ENCODE measurements at regions not wholly inside any gene's neighbourhood (a gene's known extent, or its start where the extent isn't known, plus 50 kb on each side); places are given as distances from the start of the nearest gene placed in this dataset.

DNA sequence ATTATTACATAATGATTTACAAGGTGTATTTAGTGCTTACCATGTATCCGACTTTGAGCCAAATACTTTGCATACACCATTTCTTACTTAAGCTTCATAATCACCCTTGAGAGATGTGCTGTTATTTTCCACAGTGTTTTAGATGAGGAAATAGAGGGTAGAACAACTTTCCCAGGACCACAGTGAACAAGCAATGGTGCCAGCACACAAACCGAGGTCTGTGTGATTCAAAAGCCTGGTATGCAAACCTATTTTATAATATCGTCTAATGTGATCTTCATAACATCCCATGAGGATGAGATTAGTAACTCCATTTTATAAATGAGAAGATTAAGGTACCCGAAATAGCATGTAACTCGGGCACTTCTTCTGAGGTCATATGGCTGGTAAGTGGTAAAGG is 294.7 kb downstream of the NSG2 start:
- peaks cover 14% of the 10 kb centered on the region for H3K27me3 Mint-ChIP-seq (ENCODE audit: low read depth)
- no peak overlapping the region for H3K4me3 Mint-ChIP-seq
- no peaks in the 10 kb centered on the region for H3K4me1 Mint-ChIP-seq (ENCODE audit: low read depth)
- no peak for DNase-seq (ENCODE audit: low spot score)
- no peaks in the 10 kb centered on the region for H3K36me3 Mint-ChIP-seq (ENCODE audit: low read depth)
- no peak overlapping the region for H3K27ac Mint-ChIP-seq
- H3K9me3 Mint-ChIP-seq, result no peaks in the 10 kb centered on the region

- no peak overlapping the region for H3K27ac Mint-ChIP-seq
- DNase-seq (ENCODE audit: low spot score), result no peak
- H3K9me3 Mint-ChIP-seq, result no peaks in the 10 kb centered on the region
Measured at GRCh38 chr5:174342696-174343095, 297.2 kb downstream of the NSG2 start.

DNA sequence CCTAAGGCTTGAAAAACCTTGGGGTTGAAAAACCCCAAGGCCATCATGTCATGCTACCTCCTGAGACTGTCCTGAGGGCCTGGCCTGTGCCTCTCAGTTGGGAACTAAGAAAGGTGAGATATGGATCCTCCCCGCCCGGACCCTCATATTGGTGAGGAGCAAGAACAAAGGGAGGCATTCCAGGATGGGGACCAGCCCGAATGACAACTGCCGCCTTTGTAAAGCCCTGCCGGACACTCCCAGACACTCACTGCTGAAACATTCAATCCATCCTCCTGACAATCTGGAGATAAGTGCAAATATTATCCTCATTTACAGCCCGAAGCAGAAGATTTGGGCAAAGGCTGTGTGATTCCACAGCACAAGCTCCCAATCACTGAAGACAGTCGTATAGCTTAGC is 298.3 kb downstream of the NSG2 start:
- no peaks in the 10 kb centered on the region for H3K4me1 Mint-ChIP-seq (ENCODE audit: low read depth)
- no peaks in the 10 kb centered on the region for H3K36me3 Mint-ChIP-seq (ENCODE audit: low read depth)
- no peaks in the 10 kb centered on the region for H3K27me3 Mint-ChIP-seq (ENCODE audit: low read depth)
- DNase-seq (ENCODE audit: low spot score), result no peak
- no peaks in the 10 kb centered on the region for H3K9me3 Mint-ChIP-seq
- H3K4me3 Mint-ChIP-seq, result no peak overlapping the region
- no peak overlapping the region for H3K27ac Mint-ChIP-seq

More at GRCh38 chr5:174342696-174343095, 297.2 kb downstream of the NSG2 start:
- Mint-ChIP-seq H3K4me1 (ENCODE audit: low read depth) (no peaks in the 10 kb centered on the region), H3K36me3 (ENCODE audit: low read depth) (no peaks in the 10 kb centered on the region), H3K27me3 (ENCODE audit: low read depth) (peaks cover 8% of the 10 kb centered on the region), H3K4me3 (no peak overlapping the region)

DNA sequence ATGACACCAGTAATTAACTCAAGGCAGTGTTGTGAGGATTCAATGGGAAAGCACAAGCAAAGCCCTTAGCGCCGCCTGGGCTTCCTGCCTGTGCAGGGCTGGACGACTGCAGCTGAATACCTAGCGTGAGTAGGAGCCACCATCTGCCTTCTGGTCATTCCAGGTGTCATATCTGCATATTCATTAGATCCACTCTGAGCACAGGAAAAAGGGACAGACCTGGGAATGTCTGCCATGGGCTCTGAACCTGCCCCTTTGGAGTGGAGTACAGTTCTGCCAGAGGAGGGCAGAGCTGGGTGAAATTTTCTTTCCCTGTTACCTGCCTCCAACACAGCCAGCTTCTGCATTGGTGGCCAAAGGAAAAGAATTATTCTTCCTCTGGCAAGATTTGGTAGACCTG is 298.8 kb downstream of the NSG2 start:
- no peak overlapping the region for H3K4me3 Mint-ChIP-seq
- H3K36me3 Mint-ChIP-seq (ENCODE audit: low read depth), result no peaks in the 10 kb centered on the region
- DNase-seq (ENCODE audit: low spot score), result no peak
- no peaks in the 10 kb centered on the region for H3K27me3 Mint-ChIP-seq (ENCODE audit: low read depth)
- no peaks in the 10 kb centered on the region for H3K9me3 Mint-ChIP-seq
- H3K4me1 Mint-ChIP-seq (ENCODE audit: low read depth), result no peaks in the 10 kb centered on the region
- H3K27ac Mint-ChIP-seq, result no peak overlapping the region

- H3K4me3 Mint-ChIP-seq, result no peak overlapping the region
- no peaks in the 10 kb centered on the region for H3K4me1 Mint-ChIP-seq (ENCODE audit: low read depth)
- DNase-seq (ENCODE audit: low spot score), result no peak
- H3K27ac Mint-ChIP-seq, result no peak overlapping the region
- no peaks in the 10 kb centered on the region for H3K36me3 Mint-ChIP-seq (ENCODE audit: low read depth)
- H3K27me3 Mint-ChIP-seq (ENCODE audit: low read depth), result no peaks in the 10 kb centered on the region
- H3K9me3 Mint-ChIP-seq, result no peaks in the 10 kb centered on the region
Measured at GRCh38 chr5:174347183-174347582, 301.7 kb downstream of the NSG2 start.

GRCh38 chr5:174348311-174348981 is 302.9 kb downstream of the NSG2 start:
- Mint-ChIP-seq H3K9me3 (no peaks in the 10 kb centered on the region), H3K4me1 (ENCODE audit: low read depth) (no peaks in the 10 kb centered on the region), H3K4me3 (no peak overlapping the region), H3K27ac (no peak overlapping the region), H3K36me3 (ENCODE audit: low read depth) (no peaks in the 10 kb centered on the region), H3K27me3 (ENCODE audit: low read depth) (no peaks in the 10 kb centered on the region)
- no peak for DNase-seq (ENCODE audit: low spot score)

GRCh38 chr5:174352681-174353080 is 307.2 kb downstream of the NSG2 start:
- no peaks in the 10 kb centered on the region for H3K4me1 Mint-ChIP-seq (ENCODE audit: low read depth)
- H3K27ac Mint-ChIP-seq, result no peak overlapping the region
- DNase-seq (ENCODE audit: low spot score), result no peak
- H3K9me3 Mint-ChIP-seq, result no peaks in the 10 kb centered on the region
- H3K36me3 Mint-ChIP-seq (ENCODE audit: low read depth), result no peaks in the 10 kb centered on the region
- H3K4me3 Mint-ChIP-seq, result no peak overlapping the region
- no peaks in the 10 kb centered on the region for H3K27me3 Mint-ChIP-seq (ENCODE audit: low read depth)

DNA sequence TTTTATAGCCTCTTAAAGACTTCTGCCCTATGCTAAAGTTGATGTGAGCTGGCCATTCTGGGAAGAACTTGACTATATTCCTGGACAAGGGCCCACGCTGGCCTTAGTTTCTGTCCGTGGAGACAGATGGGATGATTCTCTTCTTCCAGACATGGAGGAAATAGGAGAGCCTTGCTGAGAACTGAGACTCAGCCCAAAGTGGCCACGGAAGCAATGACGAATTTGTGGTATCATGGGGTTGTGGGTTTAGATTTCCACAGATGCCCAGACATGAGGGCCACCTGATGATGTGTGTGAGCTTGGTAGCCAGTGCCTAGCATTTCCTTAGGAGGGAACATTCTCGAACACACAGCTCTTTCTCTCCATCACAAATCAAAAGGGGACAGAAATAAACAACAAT is 309.1 kb downstream of the NSG2 start:
- no peak overlapping the region for H3K4me3 Mint-ChIP-seq

DNA sequence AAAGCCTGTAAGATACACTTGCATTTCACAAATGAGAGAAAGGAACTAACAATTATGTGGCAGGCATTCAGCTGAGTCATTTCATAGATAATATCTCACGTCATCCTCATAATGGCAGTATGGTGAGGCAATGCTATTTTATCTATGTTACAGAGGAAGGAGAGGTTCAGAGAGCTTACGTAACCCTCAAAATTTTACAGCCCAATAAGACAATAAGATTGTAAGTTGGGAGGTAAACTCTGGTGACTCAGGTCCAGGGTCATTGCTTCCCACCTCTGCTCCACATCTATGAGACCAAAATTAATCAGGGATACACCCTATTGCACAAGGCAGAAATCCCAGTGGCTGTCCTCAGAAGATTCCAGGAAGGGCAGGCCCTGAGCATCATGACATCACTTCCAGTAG is 309.7 kb downstream of the NSG2 start:
- Mint-ChIP-seq H3K27me3 (ENCODE audit: low read depth) (no peaks in the 10 kb centered on the region), H3K36me3 (ENCODE audit: low read depth) (no peaks in the 10 kb centered on the region), H3K4me1 (ENCODE audit: low read depth) (no peaks in the 10 kb centered on the region), H3K27ac (no peak overlapping the region), H3K9me3 (no peaks in the 10 kb centered on the region), H3K4me3 (no peak overlapping the region)
- no peak for DNase-seq (ENCODE audit: low spot score)

More for the DNA sequence above, 309.1 kb downstream of the NSG2 start:
- Mint-ChIP-seq H3K27ac (no peak overlapping the region), H3K9me3 (no peaks in the 10 kb centered on the region), H3K27me3 (ENCODE audit: low read depth) (no peaks in the 10 kb centered on the region), H3K4me1 (ENCODE audit: low read depth) (no peaks in the 10 kb centered on the region), H3K36me3 (ENCODE audit: low read depth) (no peaks in the 10 kb centered on the region)
- DNase-seq (ENCODE audit: low spot score), result no peak

- H3K27me3 Mint-ChIP-seq (ENCODE audit: low read depth), result no peaks in the 10 kb centered on the region
- H3K27ac Mint-ChIP-seq, result no peak overlapping the region
- H3K9me3 Mint-ChIP-seq, result no peaks in the 10 kb centered on the region
- H3K4me1 Mint-ChIP-seq (ENCODE audit: low read depth), result no peaks in the 10 kb centered on the region
- no peak overlapping the region for H3K4me3 Mint-ChIP-seq
- no peaks in the 10 kb centered on the region for H3K36me3 Mint-ChIP-seq (ENCODE audit: low read depth)
- no peak for DNase-seq (ENCODE audit: low spot score)
Measured at GRCh38 chr5:174355995-174356394, 310.5 kb downstream of the NSG2 start.

DNA sequence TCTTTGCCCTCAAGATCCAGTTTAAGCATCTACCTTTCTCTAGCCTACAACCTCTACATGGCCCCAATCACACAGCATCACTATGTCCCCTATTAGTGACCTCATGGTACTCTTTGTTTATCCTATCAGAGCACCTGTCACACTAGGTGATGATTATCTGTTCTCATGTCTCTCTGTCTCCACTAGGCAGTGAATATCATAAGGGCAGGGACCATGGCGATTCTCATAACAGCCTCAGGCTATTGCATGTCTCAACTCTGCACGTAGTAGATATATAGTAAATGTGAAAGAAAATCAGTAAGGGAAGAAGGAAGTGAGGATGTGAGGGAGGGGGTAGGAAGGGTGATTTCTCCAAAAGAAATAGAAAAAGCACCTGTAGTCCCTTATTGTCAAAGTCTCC is 311.0 kb downstream of the NSG2 start:
- Mint-ChIP-seq H3K9me3 (peaks cover under 1% of the 10 kb centered on the region), H3K27me3 (ENCODE audit: low read depth) (no peaks in the 10 kb centered on the region), H3K36me3 (ENCODE audit: low read depth) (no peaks in the 10 kb centered on the region), H3K4me3 (no peak overlapping the region), H3K4me1 (ENCODE audit: low read depth) (no peaks in the 10 kb centered on the region), H3K27ac (no peak overlapping the region)
- DNase-seq (ENCODE audit: low spot score), result no peak

DNA sequence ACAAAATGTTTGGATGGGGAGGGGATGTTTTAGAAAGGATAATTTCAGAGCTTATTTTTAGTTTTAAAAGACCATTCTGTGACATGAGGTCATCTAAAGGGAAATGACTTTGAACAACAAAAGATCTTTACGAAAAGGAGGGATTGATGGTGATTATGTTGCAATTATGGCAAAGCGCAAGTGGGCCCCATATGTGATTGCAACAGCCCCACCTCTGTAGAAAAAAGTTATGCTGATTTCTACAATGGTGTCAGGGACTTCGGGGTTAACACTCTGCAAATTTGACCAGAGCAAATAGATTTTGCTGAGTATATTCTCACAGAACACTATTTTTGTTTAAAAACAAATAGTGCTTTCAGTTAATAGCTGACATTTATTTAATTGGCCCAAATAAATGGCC is 312.8 kb downstream of the NSG2 start:
- no peaks in the 10 kb centered on the region for H3K27me3 Mint-ChIP-seq (ENCODE audit: low read depth)
- no peak overlapping the region for H3K4me3 Mint-ChIP-seq
- H3K9me3 Mint-ChIP-seq, result peaks cover 10% of the 10 kb centered on the region
- no peak for DNase-seq (ENCODE audit: low spot score)
- H3K4me1 Mint-ChIP-seq (ENCODE audit: low read depth), result no peaks in the 10 kb centered on the region
- H3K27ac Mint-ChIP-seq, result no peak overlapping the region
- H3K36me3 Mint-ChIP-seq (ENCODE audit: low read depth), result no peaks in the 10 kb centered on the region

DNA sequence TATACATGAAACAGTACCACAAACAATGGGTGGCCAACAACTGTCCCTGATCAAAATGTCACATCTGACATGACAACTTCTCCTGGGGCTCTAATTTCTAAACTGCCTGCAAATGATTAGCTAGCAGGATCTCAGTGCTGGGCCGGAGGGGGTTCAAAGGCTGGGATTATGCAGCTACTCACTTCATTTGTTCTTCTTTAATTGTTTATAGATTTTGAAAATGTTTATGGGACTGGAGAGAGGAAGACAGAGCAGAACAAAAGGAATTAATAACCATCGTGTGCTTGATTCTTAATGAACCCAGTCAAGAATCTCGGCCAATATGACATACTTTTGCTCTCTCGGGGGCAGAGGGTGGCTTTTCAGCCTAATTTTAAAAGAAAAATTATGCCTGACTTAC is 313.6 kb downstream of the NSG2 start:
- H3K4me3 Mint-ChIP-seq, result no peak overlapping the region
- no peaks in the 10 kb centered on the region for H3K4me1 Mint-ChIP-seq (ENCODE audit: low read depth)
- no peaks in the 10 kb centered on the region for H3K27me3 Mint-ChIP-seq (ENCODE audit: low read depth)
- no peak overlapping the region for H3K27ac Mint-ChIP-seq
- no peak for DNase-seq (ENCODE audit: low spot score)
- peaks cover 10% of the 10 kb centered on the region for H3K9me3 Mint-ChIP-seq
- H3K36me3 Mint-ChIP-seq (ENCODE audit: low read depth), result no peaks in the 10 kb centered on the region

DNA sequence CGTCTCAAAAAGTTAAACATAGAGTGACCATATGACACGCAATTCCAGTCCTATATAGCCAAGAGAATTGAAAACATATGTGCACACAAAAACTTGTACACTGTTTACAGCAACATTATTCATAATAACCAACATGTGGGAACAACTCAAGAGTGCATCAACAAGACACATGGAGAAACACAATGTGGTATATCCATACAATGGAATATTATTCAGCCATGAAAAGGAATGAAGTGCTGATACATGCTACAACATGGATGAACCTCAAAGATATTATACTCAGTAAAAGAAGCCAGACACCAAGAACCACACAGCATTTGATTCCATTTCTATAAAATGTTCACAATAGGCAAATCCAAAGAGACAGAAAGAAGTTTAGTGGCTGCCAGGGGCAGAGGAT is 317.0 kb downstream of the NSG2 start:
- Mint-ChIP-seq H3K4me3 (no peak overlapping the region), H3K27me3 (ENCODE audit: low read depth) (no peaks in the 10 kb centered on the region), H3K9me3 (peaks cover 10% of the 10 kb centered on the region), H3K27ac (no peak overlapping the region), H3K4me1 (ENCODE audit: low read depth) (no peaks in the 10 kb centered on the region), H3K36me3 (ENCODE audit: low read depth) (no peaks in the 10 kb centered on the region)
- no peak for DNase-seq (ENCODE audit: low spot score)

DNA sequence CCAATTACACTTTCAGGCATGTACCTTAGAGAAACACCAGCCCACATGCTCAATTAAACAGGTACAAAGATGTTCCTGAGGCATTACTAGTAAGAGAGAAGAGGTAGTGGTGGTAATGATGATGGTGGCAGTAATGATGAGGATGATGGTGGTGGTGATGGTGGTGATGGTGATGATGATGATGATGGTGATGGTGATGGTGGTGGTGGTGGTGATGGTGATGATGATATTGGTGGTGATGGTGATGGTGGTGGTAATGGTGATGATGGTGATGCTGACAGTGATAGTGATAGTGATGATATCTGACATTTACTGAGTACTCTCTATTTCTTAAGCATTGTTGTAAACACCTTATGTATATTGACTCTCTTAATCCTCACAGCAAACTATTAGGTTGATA is 318.4 kb downstream of the NSG2 start:
- Mint-ChIP-seq H3K36me3 (ENCODE audit: low read depth) (no peaks in the 10 kb centered on the region), H3K9me3 (peaks cover 10% of the 10 kb centered on the region), H3K27ac (no peak overlapping the region), H3K4me3 (no peak overlapping the region), H3K4me1 (ENCODE audit: low read depth) (no peaks in the 10 kb centered on the region), H3K27me3 (ENCODE audit: low read depth) (no peaks in the 10 kb centered on the region)
- DNase-seq (ENCODE audit: low spot score), result no peak
